ENCODE measurements at regions not wholly inside any gene's neighbourhood (a gene's known extent, or its start where the extent isn't known, plus 50 kb on each side); places are given as distances from the start of the nearest gene placed in this dataset.

GRCh38 chr2:34004936-34005335, 405.8 kb upstream of the FAM98A start:
- Histone ChIP-seq H3K9me3 (ENCODE audit: low read depth) (no peaks in the 10 kb centered on the region), H3K4me3 (no peak overlapping the region), H3K36me3 (no peaks in the 10 kb centered on the region), H3K4me1 (ENCODE audit: low read depth) (no peaks in the 10 kb centered on the region), H3K27ac (no peak overlapping the region), H3K27me3 (no peaks in the 10 kb centered on the region)
- DNase-seq (ENCODE audit: low read depth in 1 of 2, low spot score in 1 of 2), result no peak
- TF ChIP-seq CTCF (IDR thresholded peaks at IDR 0.05; ENCODE audit: low read depth, low read length), result no peak

DNA sequence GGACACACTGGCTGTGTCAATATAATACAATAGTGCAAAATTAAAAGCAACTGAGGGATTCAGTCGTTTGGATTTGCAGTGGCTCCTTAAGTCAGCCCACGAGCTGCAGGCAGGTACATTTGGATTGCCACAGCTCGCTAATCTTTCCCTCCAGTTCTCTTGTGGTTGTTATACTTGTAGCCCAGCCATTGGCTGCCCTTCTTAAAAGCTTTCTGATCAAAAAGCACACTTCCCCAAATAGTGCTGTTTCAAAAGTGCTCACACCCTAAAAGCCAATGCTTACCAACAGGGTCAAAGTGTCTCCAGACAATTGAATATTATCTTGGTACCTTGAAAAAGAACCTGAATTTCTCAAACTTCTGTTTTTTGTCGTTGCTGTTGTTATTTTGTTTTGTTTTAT, 404.7 kb upstream of the FAM98A start:
- H3K27me3 ChIP-seq, result no peaks in the 10 kb centered on the region

DNA sequence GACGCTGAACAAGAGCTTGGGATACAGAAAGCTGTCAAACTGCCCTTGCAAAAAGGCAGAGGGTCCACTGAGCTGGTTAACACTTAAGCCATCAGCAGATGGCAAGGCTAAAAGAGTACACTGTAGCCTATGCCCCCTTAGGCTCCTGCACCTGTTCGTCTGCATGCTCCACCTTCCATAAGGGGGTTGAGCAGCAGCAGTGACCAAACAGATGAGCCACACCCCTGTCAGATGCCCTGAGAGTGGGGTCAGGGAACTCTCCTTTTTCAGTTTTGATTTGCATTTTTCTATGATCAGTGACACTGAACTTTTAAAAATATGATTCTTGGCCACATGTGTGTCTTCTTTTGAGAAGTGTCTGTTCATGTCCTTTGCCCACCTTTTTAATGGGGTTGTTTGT, 402.5 kb upstream of the FAM98A start:
- Histone ChIP-seq H3K27me3 (no peaks in the 10 kb centered on the region), H3K9me3 (ENCODE audit: low read depth) (no peaks in the 10 kb centered on the region), H3K4me1 (ENCODE audit: low read depth) (no peaks in the 10 kb centered on the region), H3K4me3 (no peak overlapping the region), H3K27ac (no peak overlapping the region), H3K36me3 (no peaks in the 10 kb centered on the region)
- no peak for TF ChIP-seq CTCF (IDR thresholded peaks at IDR 0.05; ENCODE audit: low read depth, low read length)
- DNase-seq (ENCODE audit: low read depth in 1 of 2, low spot score in 1 of 2), result no peak

More for the DNA sequence above, 404.7 kb upstream of the FAM98A start:
- DNase-seq (ENCODE audit: low read depth in 1 of 2, low spot score in 1 of 2), result no peak
- no peak overlapping the region for H3K4me3 ChIP-seq
- no peak overlapping the region for H3K27ac ChIP-seq
- no peaks in the 10 kb centered on the region for H3K9me3 ChIP-seq (ENCODE audit: low read depth)
- no peaks in the 10 kb centered on the region for H3K4me1 ChIP-seq (ENCODE audit: low read depth)
- no peaks in the 10 kb centered on the region for H3K36me3 ChIP-seq
- TF ChIP-seq CTCF (IDR thresholded peaks at IDR 0.05; ENCODE audit: low read depth, low read length), result no peak

- DNase-seq (ENCODE audit: low read depth in 1 of 2, low spot score in 1 of 2), result no peak
- Histone ChIP-seq H3K9me3 (ENCODE audit: low read depth) (no peaks in the 10 kb centered on the region), H3K4me1 (ENCODE audit: low read depth) (no peaks in the 10 kb centered on the region), H3K27me3 (no peaks in the 10 kb centered on the region), H3K36me3 (no peaks in the 10 kb centered on the region), H3K27ac (no peak overlapping the region), H3K4me3 (no peak overlapping the region)
- TF ChIP-seq CTCF (IDR thresholded peaks at IDR 0.05; ENCODE audit: low read depth, low read length), result no peak
Observed at GRCh38 chr2:33984131-33984530, 385.0 kb upstream of the FAM98A start.

GRCh38 chr2:33978471-33978870, 379.4 kb upstream of the FAM98A start:
- H3K9me3 ChIP-seq (ENCODE audit: low read depth), result no peaks in the 10 kb centered on the region
- no peaks in the 10 kb centered on the region for H3K4me1 ChIP-seq (ENCODE audit: low read depth)
- H3K27me3 ChIP-seq, result no peaks in the 10 kb centered on the region
- H3K36me3 ChIP-seq, result no peaks in the 10 kb centered on the region
- no peak overlapping the region for H3K27ac ChIP-seq
- DNase-seq (ENCODE audit: low read depth in 1 of 2, low spot score in 1 of 2), result no peak
- TF ChIP-seq CTCF (IDR thresholded peaks at IDR 0.05; ENCODE audit: low read depth, low read length), result no peak
- H3K4me3 ChIP-seq, result no peak overlapping the region

DNA sequence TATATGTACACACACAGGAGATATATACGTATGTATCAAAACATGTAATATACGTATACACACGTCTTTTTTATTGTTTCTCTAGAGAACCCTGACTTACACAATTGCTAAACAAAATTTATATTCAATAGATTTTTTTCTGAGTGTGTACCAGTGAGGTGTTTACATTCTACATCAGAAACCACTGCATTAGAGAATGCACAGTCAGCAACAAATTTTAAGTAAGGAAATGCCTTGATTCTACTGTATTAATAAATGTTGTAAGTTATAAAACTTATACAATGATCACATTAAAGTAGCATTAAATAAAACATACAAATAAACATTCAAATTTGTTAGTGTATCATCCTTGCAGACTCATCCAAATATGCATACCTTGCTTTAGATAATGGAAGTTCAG, 376.4 kb upstream of the FAM98A start:
- Histone ChIP-seq H3K27ac (no peak overlapping the region), H3K4me3 (no peak overlapping the region), H3K36me3 (no peaks in the 10 kb centered on the region), H3K4me1 (ENCODE audit: low read depth) (no peaks in the 10 kb centered on the region), H3K27me3 (no peaks in the 10 kb centered on the region), H3K9me3 (ENCODE audit: low read depth) (no peaks in the 10 kb centered on the region)
- no peak for TF ChIP-seq CTCF (IDR thresholded peaks at IDR 0.05; ENCODE audit: low read depth, low read length)
- DNase-seq (ENCODE audit: low read depth in 1 of 2, low spot score in 1 of 2), result no peak
